Right lobe of liver (tissue), 4 donors: ENCODE measurements at regions not wholly inside any gene's neighbourhood (a gene's known extent, or its start where the extent isn't known, plus 50 kb on each side); places are given as distances from the start of the nearest gene placed in this dataset.

Experiments
- POLR2A ChIP-seq: fragments of 450-650 bp; IDR thresholded peaks from one replicate; pipeline ENCODE4 v1.6.1; 2017; ENCODE audit warnings: antibody characterized with exemption, mild to moderate bottlenecking
- TF ChIP-seq, protein P1 (sequence below), 4 donors: fragments of 200-600 bp in 3 of 4; fragments of 450-650 bp in 1 of 4; IDR thresholded peaks; one replicate each; pipeline versions ENCODE4 v1.5.1 to v1.8.0; 2016 to 2022; ENCODE audit warnings: antibody characterized with exemption in 4 of 4, mild to moderate bottlenecking in 2 of 4
- donor health status: DM: no; HTN: no; CAD: no.
- donor health status: DM: no; HTN: no; CAD: no.
- donor health status: DM: no; HTN: yes; CAD: no.

- TF ChIP-seq, protein P1, sequence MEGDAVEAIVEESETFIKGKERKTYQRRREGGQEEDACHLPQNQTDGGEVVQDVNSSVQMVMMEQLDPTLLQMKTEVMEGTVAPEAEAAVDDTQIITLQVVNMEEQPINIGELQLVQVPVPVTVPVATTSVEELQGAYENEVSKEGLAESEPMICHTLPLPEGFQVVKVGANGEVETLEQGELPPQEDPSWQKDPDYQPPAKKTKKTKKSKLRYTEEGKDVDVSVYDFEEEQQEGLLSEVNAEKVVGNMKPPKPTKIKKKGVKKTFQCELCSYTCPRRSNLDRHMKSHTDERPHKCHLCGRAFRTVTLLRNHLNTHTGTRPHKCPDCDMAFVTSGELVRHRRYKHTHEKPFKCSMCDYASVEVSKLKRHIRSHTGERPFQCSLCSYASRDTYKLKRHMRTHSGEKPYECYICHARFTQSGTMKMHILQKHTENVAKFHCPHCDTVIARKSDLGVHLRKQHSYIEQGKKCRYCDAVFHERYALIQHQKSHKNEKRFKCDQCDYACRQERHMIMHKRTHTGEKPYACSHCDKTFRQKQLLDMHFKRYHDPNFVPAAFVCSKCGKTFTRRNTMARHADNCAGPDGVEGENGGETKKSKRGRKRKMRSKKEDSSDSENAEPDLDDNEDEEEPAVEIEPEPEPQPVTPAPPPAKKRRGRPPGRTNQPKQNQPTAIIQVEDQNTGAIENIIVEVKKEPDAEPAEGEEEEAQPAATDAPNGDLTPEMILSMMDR (IDR thresholded peaks at IDR 0.05): no peak
- no peak for TF ChIP-seq POLR2A
Measured at GRCh38 chr4:83890231-83890630, 354.3 kb downstream of the GPAT3 start.
